ENCODE measurements at regions not wholly inside any gene's neighbourhood (a gene's known extent, or its start where the extent isn't known, plus 50 kb on each side); places are given as distances from the start of the nearest gene placed in this dataset.

DNA sequence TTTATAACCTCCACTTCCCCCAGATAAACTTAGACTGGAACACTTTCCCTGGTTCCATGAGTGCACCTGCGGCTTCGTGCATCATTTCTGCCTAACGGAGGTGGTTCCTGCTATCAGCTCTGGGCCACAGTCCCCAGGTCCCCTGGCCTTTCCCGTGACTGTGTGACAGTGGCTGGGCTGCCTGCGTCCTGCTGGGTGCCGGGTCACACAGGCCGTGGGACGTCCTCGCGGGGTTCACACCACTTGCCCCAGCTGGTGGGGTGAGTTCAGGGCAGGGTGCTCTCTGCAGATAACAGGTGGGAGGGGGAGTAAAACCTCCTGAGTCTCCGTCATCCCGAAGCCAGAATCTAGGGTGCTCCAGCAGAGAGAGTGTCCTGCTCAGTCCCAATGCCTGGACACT is 58.7 kb upstream of the CFAP46 start:
- no peak for DNase-seq (ENCODE audit: low read depth)
- H3K4me3 ChIP-seq (ENCODE audit: control insufficient read depth, low read depth, low read length), result no peak overlapping the region
- TF ChIP-seq, protein P1, sequence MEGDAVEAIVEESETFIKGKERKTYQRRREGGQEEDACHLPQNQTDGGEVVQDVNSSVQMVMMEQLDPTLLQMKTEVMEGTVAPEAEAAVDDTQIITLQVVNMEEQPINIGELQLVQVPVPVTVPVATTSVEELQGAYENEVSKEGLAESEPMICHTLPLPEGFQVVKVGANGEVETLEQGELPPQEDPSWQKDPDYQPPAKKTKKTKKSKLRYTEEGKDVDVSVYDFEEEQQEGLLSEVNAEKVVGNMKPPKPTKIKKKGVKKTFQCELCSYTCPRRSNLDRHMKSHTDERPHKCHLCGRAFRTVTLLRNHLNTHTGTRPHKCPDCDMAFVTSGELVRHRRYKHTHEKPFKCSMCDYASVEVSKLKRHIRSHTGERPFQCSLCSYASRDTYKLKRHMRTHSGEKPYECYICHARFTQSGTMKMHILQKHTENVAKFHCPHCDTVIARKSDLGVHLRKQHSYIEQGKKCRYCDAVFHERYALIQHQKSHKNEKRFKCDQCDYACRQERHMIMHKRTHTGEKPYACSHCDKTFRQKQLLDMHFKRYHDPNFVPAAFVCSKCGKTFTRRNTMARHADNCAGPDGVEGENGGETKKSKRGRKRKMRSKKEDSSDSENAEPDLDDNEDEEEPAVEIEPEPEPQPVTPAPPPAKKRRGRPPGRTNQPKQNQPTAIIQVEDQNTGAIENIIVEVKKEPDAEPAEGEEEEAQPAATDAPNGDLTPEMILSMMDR (conservative IDR thresholded peaks at IDR 0.05; ENCODE audit: control insufficient read depth, insufficient read depth, low read depth, low read length), result no peak

DNA sequence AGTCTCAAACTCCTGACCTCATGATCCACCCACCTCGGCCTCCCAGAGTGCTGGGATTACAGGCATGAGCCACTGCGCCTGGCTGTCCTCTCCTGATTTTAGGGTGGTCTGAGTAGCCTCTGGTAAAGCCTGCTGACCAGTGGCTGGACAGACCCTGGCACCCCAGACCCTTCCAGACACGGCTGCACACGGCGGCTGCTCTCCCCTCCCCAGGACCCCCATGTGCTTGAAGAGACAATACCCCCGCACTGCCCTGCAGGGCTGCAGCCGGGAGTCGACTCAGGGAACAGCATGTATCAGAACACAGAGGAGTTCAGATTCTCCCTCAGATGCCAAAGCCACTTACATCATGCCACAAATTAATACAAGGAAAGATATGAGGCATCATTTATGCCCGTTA is 58.3 kb upstream of the CFAP46 start:
- TF ChIP-seq, protein P1 (conservative IDR thresholded peaks at IDR 0.05; ENCODE audit: control insufficient read depth, insufficient read depth, low read depth, low read length), result no peak
- DNase-seq (ENCODE audit: low read depth), result no peak
- H3K4me3 ChIP-seq (ENCODE audit: control insufficient read depth, low read depth, low read length), result no peak overlapping the region

DNA sequence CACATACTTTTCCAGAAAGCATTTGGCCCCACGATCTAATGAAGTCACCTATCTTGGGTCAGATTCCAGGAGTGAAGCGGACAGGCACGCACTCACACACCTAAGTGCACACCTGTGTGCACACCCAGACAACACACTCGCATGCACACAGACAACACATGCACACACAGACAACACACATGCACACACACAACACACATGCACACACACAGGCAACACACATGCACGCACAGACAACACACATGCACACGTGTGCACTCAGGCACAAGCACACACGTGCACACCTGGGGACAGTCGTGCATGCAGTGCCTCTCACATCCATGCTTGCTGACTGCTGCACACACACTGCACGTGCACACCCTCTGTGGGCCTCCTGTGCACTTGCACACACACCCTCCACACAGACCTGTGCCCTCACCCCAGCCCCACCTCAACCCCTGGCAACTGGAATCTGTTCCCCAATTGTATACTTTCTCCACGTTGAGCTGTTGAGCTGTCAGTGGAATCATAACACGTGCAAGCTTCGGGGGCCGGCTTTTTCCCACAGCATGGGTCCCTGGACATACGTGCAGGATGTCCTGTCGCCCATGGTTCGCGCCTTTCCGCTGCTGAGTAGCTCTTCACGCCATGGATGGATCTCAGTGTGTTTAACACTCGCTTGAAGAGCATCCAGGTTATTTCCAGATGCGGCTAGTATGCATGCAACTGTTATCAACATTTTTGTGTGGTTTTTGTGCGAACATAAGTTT is 55.3 kb upstream of the CFAP46 start:
- no peak for DNase-seq (ENCODE audit: low read depth)
- TF ChIP-seq, protein P1 (conservative IDR thresholded peaks at IDR 0.05; ENCODE audit: control insufficient read depth, insufficient read depth, low read depth, low read length), result no peak
- H3K4me3 ChIP-seq (ENCODE audit: control insufficient read depth, low read depth, low read length), result no peak overlapping the region

DNA sequence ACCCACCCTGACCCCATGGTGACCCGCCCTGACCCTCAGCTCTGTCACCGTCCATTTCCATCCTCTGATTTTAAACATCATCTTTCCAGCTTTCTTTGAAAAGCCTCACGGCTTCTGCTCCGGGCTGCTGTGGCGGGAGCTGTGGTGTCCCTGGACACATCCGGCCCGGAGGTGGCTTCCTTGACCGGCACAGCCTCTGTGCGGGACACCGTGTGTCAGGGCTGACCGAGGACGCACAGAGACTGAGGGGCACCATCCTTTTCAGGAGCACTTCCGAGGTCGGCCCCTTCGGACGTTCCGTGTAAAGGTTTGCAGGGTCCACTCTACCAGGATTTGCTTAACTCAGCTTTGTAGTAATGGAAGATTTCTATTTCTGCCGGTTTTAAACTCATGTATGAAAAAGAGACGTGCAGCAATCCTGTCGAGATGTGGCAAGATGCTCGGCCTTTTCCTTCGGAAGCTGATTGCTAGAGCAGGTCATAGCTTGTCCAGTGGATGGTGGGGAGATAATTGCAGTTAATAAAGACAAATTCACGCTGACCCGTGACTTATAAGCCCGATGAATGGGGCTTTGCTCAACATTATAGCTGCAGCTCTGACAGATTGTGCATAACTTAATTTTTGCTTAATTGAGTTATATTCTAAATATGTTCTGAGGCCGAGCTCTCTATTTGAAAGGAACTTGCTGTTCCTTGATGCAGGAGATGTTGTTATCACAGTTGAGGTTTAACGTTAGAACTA is 54.4 kb upstream of the CFAP46 start:
- no peak for DNase-seq (ENCODE audit: low read depth)
- H3K4me3 ChIP-seq (ENCODE audit: control insufficient read depth, low read depth, low read length), result no peak overlapping the region
- TF ChIP-seq, protein P1 (conservative IDR thresholded peaks at IDR 0.05; ENCODE audit: control insufficient read depth, insufficient read depth, low read depth, low read length), result no peak

DNA sequence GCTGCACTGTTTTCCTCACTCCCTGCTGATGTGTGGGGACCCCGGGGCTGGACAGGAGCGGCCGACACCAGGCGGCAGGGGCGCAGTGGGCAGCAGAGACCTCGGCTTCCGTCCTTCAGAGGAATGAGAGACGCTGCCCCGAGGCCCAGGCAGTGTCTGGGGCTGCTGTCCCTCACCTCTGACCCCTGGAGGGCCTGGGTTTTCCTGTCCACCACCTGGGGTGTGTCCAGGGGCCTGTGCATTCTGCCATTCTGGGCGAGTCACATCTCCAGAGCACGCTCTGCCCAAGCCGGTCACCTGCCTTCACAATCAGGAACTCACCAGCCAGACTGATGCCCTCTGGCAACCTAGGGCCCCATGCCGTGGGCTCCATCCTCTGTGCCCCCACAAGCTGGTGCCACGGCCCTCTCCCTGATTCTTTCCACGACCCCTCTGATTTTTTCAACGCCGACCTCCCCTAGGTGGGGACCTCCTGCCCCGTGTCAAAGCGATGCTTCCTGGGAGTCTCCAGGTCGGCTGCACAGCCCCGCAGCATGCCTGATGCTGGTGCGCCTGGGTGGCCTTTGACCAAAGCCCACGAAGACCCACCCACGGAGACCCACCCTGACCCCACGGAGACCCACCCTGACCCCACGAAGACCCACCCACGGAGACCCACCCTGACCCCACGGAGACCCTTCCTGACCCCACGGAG is 53.7 kb upstream of the CFAP46 start:
- H3K4me3 ChIP-seq (ENCODE audit: control insufficient read depth, low read depth, low read length), result no peak overlapping the region
- DNase-seq (ENCODE audit: low read depth), result no peak
- TF ChIP-seq, protein P1 (conservative IDR thresholded peaks at IDR 0.05; ENCODE audit: control insufficient read depth, insufficient read depth, low read depth, low read length), result no peak

DNA sequence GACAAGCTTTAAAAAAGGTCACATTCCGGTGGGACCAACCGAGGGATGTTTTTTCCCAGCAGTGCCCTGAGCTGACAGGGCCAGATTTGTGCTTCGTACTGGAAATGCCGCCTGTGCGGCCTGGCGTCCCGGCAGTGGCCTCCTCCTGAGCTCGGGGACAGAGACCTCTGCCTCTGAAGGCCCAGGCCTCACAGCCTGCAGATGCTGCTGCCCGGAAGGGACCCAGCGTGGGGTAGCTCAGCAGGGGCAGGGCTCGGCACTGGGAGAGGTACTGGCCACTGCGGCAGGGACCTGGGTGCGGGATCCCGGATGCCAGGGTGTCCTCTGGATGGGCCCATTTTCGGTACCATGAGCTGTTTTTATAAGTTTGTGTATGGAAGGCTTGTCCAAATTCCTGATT is 52.4 kb upstream of the CFAP46 start:
- TF ChIP-seq, protein P1 (conservative IDR thresholded peaks at IDR 0.05; ENCODE audit: control insufficient read depth, insufficient read depth, low read depth, low read length), result no peak
- H3K4me3 ChIP-seq (ENCODE audit: control insufficient read depth, low read depth, low read length), result no peak overlapping the region
- DNase-seq (ENCODE audit: low read depth), result no peak

Measured in fibroblast of mammary gland (primary cell).